ENCODE measurements at regions not wholly inside any gene's neighbourhood (a gene's known extent, or its start where the extent isn't known, plus 50 kb on each side); places are given as distances from the start of the nearest gene placed in this dataset.

GRCh38 chr18:55743736-55744135 lies 155.7 kb upstream of the TCF4 start:
- Histone ChIP-seq H3T11ph (ENCODE audit: low read length) (no peak overlapping the region), H2AFZ (ENCODE audit: low read length) (no peak overlapping the region), H3K56ac (ENCODE audit: insufficient read length, low read depth, low read length) (no peak overlapping the region), H2AK5ac (ENCODE audit: insufficient read length, low read length) (no peak overlapping the region), H2BK12ac (ENCODE audit: insufficient read length, low read depth, low read length) (no peak overlapping the region), H3K18ac (ENCODE audit: insufficient read length, low read depth, low read length) (no peak overlapping the region), H2BK120ac (ENCODE audit: low read depth, low read length, poor library complexity, severe bottlenecking) (no peak overlapping the region), H4K20me1 (ENCODE audit: control insufficient read depth, insufficient read depth, insufficient read length) (no peaks in the 10 kb centered on the region), H2BK5ac (ENCODE audit: insufficient read length, low read length) (no peak overlapping the region), H3K9ac (ENCODE audit: extremely low read depth, insufficient read length, low read length) (no peak overlapping the region), H3K23ac (ENCODE audit: insufficient read length, low read depth, low read length) (no peak overlapping the region), H3K9me3 (ENCODE audit: control insufficient read depth, low read depth, low read length) (no peaks in the 10 kb centered on the region), H3K14ac (ENCODE audit: insufficient read depth, low read length) (no peak overlapping the region), H2BK20ac (ENCODE audit: low read depth, low read length, poor library complexity, severe bottlenecking) (no peak overlapping the region), H3K27me3 (ENCODE audit: insufficient read depth, low read length) (no peaks in the 10 kb centered on the region), H3K4me2 (ENCODE audit: insufficient read depth, insufficient read length, low read length) (no peak overlapping the region), H3K4me1 (ENCODE audit: insufficient read depth, low read length) (no peaks in the 10 kb centered on the region), H3K23me2 (ENCODE audit: insufficient read length, low read depth, low read length, poor library complexity, severe bottlenecking) (no peaks in the 10 kb centered on the region), H3K4ac (ENCODE audit: low read depth, low read length) (no peak overlapping the region), H4K8ac (replicated peaks; ENCODE audit: insufficient read length, low read depth, low read length) (no peak overlapping the region), H3K79me2 (ENCODE audit: insufficient read depth, low read length) (no peaks in the 10 kb centered on the region), H3K27ac (ENCODE audit: insufficient read length, low read depth, low read length) (no peak overlapping the region), H4K91ac (ENCODE audit: insufficient read length, low read depth, low read length) (no peak overlapping the region), H2BK15ac (ENCODE audit: low read depth, low read length) (no peak overlapping the region), H4K5ac (ENCODE audit: insufficient read length, low read depth, low read length) (no peak overlapping the region), H3K79me1 (ENCODE audit: insufficient read depth, low read depth, low read length, poor library complexity, severe bottlenecking) (no peaks in the 10 kb centered on the region)
- Mint-ChIP-seq H3K9me3 (no peaks in the 10 kb centered on the region), H3K4me1 (peaks cover 8 to 10% of the 10 kb centered on the region in 2 experiments), H3K27me3 (ENCODE audit: low read depth) (no peaks in the 10 kb centered on the region), H3K4me3 (no peak overlapping the region), H3K27ac (no peak overlapping the region), H3K36me3 (ENCODE audit: insufficient read depth in 1 of 3, low read depth in 3 of 3) (no peaks in the 10 kb centered on the region)
- TF ChIP-seq CTCF (conservative IDR thresholded peaks at IDR 0.05) = no peak
- DNase-seq = no peak
- no CpG with 5 or more reads among the region's 3 CpGs for WGBS (ENCODE audit: extremely low coverage, insufficient read length, low lambda C conversion rate)
